NCI-H128 (cell line): ENCODE measurements at regions not wholly inside any gene's neighbourhood (a gene's known extent, or its start where the extent isn't known, plus 50 kb on each side); places are given as distances from the start of the nearest gene placed in this dataset.
A peak's percentile ranks its signal among the peaks of the same experiment; 100 is the strongest.
"Not testable (repeated sequence)": the region's sequence is repeated elsewhere in the genome, so short reads cannot be mapped to it uniquely, and the experiment has no call there.

Source experiments
- DNase-seq: peaks from one replicate; lab custom pipeline; 2025; ENCODE audit not compliant: unreplicated experiment; lab: John Stamatoyannopoulos, UW

DNA sequence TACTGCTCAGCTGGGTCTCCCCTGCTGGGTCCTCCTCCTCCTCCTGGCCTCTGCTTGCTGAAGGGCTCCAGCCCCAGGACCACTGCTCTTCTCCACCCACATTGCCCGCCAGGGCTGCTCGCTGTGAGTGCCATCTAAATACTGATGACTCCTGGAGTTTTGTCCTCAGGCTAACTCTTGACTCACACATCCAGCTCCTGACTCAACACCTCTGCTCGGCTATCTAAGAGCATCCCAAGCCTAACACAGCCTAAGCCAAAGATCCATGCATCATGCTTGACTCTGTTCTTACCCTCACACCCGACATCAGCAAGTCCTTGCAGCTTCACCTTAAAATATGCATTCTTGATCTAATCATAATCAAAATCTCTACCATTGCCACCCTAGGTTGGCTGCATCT, 260.2 kb downstream of the KLF13 start:
- DNase-seq = no peak

DNA sequence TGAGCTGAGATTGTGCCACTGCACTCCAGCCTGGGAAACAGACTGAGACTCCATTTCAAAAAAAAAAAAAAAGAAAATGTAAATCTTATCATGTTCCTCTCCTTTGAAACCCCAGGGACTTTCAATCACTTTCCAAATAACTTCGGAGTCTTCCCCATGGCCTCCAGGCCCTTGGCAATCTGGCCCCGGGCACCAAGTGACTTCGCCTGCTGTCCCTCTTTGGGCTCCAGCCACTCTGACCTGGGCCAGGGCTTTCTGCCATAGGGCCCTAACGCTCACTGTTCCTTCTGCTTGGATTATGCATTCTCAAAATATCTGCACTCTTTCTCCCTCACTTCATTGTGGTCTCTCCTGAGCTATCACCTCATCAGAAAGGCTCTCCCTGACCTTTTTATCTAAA, 260.9 kb downstream of the KLF13 start:
- no peak for DNase-seq

- DNase-seq = no peak
These were observed 264.0 kb downstream of the KLF13 start for GRCh38 chr15:31590609-31591008.

GRCh38 chr15:31591908-31592307, 265.3 kb downstream of the KLF13 start:
- DNase-seq = no peak

DNA sequence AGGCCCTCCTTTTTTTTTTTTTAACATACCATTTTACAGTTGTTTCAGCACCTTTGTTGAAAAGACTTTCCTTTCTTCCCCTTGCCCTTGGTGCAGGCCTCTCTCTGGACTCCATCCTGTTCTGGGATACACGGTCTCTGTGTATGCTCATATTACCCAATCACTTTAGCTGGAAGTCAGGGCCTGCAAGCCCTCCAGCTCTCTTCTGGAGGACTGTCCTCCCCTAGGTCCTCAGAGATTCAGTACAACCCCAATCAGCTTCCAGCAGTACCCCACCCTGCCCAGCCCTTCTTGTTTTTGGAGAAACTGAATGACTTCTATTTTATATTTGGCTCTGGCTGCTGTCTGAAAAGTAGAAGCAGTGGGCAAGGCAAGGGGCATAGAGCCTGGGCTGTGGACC, 270.8 kb downstream of the KLF13 start:
- no peak for DNase-seq

DNA sequence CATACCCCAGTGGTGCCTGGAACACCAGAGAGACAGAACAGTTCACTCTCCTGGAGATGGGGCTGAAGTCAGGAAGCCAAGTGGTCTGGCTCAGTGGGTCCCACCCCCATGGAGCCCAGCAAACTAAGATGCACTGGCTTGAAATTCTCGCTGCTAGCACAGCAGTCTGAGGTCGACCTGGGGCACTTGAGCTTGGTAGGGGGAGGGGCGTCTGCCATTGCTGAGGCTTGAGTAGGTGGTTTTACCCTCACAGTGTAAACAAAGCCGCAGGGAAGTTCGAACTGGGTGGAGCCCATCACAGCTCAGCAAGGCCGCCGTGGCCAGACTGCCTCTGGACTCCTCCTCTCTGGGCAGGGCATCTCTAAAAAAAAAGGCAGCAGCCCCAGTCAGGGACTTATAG, 272.0 kb downstream of the KLF13 start:
- DNase-seq = peak; percentile 2

DNA sequence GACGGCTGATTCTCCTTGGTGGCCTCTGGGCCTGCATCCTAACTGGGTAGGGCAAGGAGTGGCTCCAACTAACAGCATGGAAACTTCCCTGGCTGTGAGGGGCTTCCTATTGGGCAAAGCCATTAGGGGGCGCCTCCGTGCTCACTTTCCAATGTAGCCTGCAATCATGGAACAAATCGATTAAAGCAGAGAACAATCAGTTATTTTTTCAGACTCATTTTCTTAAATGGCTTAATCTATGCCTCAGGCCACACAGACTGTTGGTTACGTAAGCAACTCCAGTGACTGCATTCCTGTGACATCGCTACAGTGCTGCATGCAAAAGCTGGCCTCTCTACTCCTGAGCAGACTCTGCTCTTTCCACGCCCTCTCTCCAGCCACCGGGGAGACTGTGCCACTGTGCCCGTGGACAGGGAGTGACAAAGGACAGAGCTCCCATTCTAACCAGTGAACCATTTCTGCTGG, 278.9 kb downstream of the KLF13 start:
- no peak for DNase-seq

DNA sequence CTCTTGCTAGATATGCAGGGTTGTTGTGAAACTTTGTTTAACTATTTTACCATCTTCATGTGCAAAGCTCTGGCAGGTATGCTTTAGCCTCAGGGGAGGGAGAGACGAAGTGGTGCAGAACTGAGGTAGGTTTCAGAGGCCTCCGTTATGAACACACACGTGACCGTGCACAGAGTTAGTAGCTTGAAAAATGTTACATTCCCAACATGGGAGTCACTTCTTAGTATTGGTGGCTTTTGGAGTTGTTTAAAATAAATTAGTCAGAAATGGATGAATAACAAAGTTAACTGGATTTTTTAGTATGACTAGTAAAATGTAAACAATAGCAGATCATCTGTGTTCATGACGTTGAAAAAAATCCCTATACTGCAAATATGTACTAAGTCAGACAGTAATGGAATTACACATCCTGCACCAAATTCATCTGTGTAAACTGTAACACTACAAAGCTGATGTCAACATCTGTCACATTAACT, 279.6 kb downstream of the KLF13 start:
- DNase-seq = no peak

DNA sequence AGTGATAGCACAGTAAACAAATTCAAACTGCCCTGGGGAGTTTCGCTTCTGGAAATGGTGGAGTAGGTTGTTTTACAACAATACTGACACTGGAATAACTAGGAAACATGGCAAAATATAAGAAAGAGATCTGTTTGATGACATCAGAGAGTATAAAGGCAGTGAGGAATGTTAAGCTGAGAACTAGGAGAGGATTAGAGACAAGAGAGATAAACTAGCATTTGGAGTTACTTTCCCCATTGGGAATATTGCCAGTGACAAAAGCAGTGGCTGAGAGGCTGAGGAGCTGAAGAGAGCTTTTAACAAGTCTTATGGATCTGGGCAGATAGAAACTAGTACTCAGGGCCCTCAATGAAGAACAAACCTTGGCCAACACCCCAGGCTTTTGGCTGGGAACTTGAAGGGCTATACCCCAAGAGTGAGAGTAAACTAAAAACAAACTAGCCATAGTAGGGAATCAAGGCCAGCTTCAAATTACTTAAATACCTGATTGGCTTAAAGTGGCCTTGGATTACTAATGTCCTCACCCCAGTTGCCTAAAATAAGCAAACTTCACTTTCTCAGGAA, 280.4 kb downstream of the KLF13 start:
- no peak for DNase-seq

DNA sequence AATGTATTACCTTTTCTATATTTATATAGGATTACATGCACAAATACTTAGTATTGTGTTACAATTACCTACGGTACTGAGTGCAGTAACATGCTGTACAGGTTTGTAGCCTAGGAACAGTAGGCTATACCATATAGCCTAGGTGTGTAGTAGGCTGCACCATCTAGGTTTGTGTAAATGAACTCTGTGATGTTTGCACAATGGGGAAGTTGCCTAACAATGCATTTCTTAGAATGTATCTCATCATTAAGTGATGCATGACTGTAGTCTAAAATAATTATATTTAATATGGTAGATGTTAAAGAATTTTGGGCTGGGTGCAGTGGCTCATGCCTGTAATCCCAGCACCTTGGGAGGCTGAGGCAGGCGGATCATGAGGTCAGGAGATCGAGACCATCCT, 281.0 kb downstream of the KLF13 start:
- no peak for DNase-seq

GRCh38 chr15:31609258-31609681, 282.6 kb downstream of the KLF13 start:
- DNase-seq = no peak

- DNase-seq = no peak
These were observed 283.3 kb downstream of the KLF13 start for GRCh38 chr15:31609906-31610305.

GRCh38 chr15:31615643-31616415, 289.2 kb downstream of the KLF13 start:
- DNase-seq = no peak

DNA sequence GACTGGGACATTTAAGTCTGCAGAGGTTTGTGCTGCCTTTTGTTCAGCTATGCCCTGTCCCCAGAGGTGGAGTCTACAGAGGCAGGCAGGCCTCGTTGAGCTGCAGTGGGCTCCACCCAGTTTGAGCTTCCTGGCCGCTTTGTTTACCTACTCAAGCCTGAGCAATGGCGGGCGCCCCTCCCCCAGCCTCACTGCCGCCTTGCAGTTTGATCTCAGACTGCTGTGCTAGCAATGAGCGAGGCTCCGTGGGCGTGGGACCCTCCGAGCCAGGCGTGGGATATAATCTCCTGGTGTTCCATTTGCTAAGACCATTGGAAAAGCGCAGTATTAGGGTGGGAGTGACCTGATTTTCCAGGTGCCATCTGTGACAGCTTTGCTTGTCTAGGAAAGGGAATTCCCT, 296.7 kb downstream of the KLF13 start:
- DNase-seq = not testable (repeated sequence)

DNA sequence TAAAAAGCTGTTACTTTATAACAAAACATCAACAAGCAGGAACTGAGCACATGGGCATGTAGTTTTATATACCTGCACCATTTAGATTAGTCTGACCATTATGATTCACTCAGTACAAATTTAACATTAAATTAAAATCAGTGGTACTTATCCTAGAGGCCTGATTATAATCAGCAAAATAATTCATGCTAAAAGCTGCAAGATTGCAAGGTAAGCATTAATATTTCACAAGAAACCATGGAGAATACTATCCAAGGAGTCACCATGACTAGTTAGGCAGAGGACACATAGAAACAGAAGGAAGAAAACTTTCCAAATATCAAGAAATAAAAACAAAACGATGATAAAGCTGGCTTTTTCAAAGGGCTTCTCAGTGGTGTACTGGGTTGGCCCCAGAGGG, 297.5 kb downstream of the KLF13 start:
- DNase-seq = not testable (repeated sequence)

GRCh38 chr15:31635715-31636114, 309.1 kb downstream of the KLF13 start:
- DNase-seq = peak; percentile 39

DNA sequence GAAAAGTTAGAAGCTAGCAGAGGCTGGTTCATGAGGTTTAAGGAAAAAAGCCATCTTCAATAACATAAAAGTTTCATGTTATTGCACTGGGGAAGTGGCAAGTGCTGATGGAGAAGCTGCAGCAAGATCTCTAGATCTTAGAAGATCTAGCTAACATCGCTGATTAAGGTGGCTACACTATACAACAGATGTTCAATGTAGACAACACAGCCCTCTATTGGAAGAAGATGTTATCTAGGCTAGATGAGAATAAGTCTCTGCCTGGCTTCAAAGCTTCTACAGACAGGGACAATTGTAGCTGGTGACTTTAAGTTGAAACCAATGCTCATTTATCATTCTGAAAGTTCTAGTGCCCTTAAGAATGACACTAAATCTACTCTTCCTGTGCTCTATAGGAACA, 310.3 kb downstream of the KLF13 start:
- not testable (repeated sequence) for DNase-seq

DNA sequence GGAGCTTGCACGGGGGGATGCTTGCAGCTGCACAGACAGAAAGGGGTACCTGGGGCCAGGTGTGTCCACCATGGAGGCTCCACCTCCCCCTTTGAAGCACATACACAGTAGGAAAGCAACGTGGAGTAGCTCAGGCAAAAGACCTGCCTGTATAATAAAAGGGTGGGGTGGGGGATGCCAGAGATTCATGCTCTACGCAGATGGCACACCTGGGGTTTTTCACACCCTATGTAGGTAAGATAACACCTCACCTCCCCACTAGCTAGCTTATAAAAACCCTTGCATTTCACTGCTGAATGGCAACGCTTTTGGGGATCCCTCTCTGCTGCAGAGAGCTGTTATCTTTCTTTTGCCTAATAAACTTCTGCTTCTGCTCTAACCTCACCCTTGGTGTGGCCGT, 317.3 kb downstream of the KLF13 start:
- not testable (repeated sequence) for DNase-seq

DNA sequence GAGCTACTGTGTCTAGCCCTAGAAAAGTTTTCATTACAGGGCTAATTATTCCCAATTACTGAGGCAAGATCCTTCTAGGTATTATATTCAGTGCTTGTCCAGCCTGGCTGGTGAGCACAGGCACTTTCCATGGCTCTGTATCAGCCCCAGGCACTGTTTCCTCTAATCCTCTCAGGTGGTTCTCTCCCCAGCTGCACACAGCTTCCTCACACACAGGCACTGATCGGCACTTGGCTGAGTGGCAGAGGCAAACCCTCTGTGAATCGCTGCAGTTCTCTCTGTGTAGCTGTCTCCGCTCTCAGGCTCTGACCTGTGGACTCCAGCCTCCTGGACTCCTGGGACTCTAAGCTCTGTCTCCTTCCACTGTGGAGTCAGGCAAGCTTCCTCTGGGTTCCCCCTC, 318.1 kb downstream of the KLF13 start:
- DNase-seq = not testable (repeated sequence)

- not testable (repeated sequence) for DNase-seq
These were observed 320.7 kb downstream of the KLF13 start for GRCh38 chr15:31647337-31647826.

- DNase-seq = not testable (repeated sequence)
These were observed 323.0 kb downstream of the KLF13 start for GRCh38 chr15:31649634-31650033.

- DNase-seq = not testable (repeated sequence)
These were observed 323.5 kb downstream of the KLF13 start for GRCh38 chr15:31650055-31650701.
